Endothelial cell (in vitro differentiated cells): ENCODE measurements at regions not wholly inside any gene's neighbourhood (a gene's known extent, or its start where the extent isn't known, plus 50 kb on each side); places are given as distances from the start of the nearest gene placed in this dataset.

Experiments
- DNase-seq: peaks from one replicate; pipeline ENCODE4 v3.0.0; 2021; ENCODE audit warnings: low spot score
- H3K27ac Mint-ChIP-seq: one replicate; pipeline ENCODE4 v1.8.0; 2021; ENCODE audit warnings: mixed read lengths, inconsistent platforms; ENCODE audit not compliant: unreplicated experiment
- H3K27me3 Mint-ChIP-seq: one replicate; pipeline ENCODE4 v1.8.0; 2021; ENCODE audit warnings: mild to moderate bottlenecking, moderate library complexity, mixed read lengths, inconsistent platforms; ENCODE audit not compliant: unreplicated experiment
- H3K36me3 Mint-ChIP-seq: one replicate; pipeline ENCODE4 v1.8.0; 2021; ENCODE audit warnings: mild to moderate bottlenecking, low read depth, mixed read lengths, inconsistent platforms; ENCODE audit not compliant: unreplicated experiment
- H3K4me1 Mint-ChIP-seq: one replicate; pipeline ENCODE4 v1.8.0; 2021; ENCODE audit warnings: mild to moderate bottlenecking, mixed read lengths, inconsistent platforms; ENCODE audit not compliant: unreplicated experiment
- H3K4me3 Mint-ChIP-seq: one replicate; pipeline ENCODE4 v1.8.0; 2021; ENCODE audit warnings: mild to moderate bottlenecking, mixed read lengths, inconsistent platforms; ENCODE audit not compliant: unreplicated experiment
- H3K9me3 Mint-ChIP-seq: one replicate; pipeline ENCODE4 v1.8.0; 2021; ENCODE audit warnings: mixed read lengths, inconsistent platforms; ENCODE audit not compliant: unreplicated experiment
- CTCF ChIP-seq: fragments of 200-600 bp; sonication (generic); IDR thresholded peaks from one replicate; pipeline ENCODE4 v1.5.0; 2021; ENCODE audit warnings: antibody characterized with exemption; ENCODE audit not compliant: unreplicated experiment

- Mint-ChIP-seq H3K4me1 (no peaks in the 10 kb centered on the region), H3K9me3 (peaks cover 10% of the 10 kb centered on the region), H3K36me3 (peaks cover 3% of the 10 kb centered on the region), H3K27ac (no peak overlapping the region), H3K4me3 (no peak overlapping the region), H3K27me3 (peaks cover 7% of the 10 kb centered on the region)
- no peak for TF ChIP-seq CTCF
- DNase-seq, result no peak
Measured at GRCh38 chr20:17797161-17797560, 97.4 kb downstream of the BANF2 start.

- no peak for DNase-seq
- H3K27me3 Mint-ChIP-seq, result peaks cover 7% of the 10 kb centered on the region
- no peak overlapping the region for H3K27ac Mint-ChIP-seq
- H3K9me3 Mint-ChIP-seq, result peaks cover 10% of the 10 kb centered on the region
- no peak for TF ChIP-seq CTCF
- peaks cover 2% of the 10 kb centered on the region for H3K4me1 Mint-ChIP-seq
- peaks cover 3% of the 10 kb centered on the region for H3K36me3 Mint-ChIP-seq
- H3K4me3 Mint-ChIP-seq, result no peak overlapping the region
Measured at GRCh38 chr20:17796091-17796563, 96.4 kb downstream of the BANF2 start.

GRCh38 chr20:17795501-17796071 is 95.8 kb downstream of the BANF2 start:
- H3K36me3 Mint-ChIP-seq, result peaks cover 3% of the 10 kb centered on the region
- no peak overlapping the region for H3K4me3 Mint-ChIP-seq
- H3K9me3 Mint-ChIP-seq, result peaks cover 10% of the 10 kb centered on the region
- TF ChIP-seq CTCF, result no peak
- peaks cover 3% of the 10 kb centered on the region for H3K4me1 Mint-ChIP-seq
- H3K27me3 Mint-ChIP-seq, result peaks cover 7% of the 10 kb centered on the region
- no peak overlapping the region for H3K27ac Mint-ChIP-seq
- no peak for DNase-seq

- no peak for TF ChIP-seq CTCF
- Mint-ChIP-seq H3K36me3 (peaks cover 3% of the 10 kb centered on the region), H3K9me3 (peaks cover 4% of the 10 kb centered on the region), H3K27me3 (peaks cover 7% of the 10 kb centered on the region), H3K4me1 (peaks cover 3% of the 10 kb centered on the region), H3K4me3 (no peak overlapping the region), H3K27ac (no peak overlapping the region)
- DNase-seq, result no peak
Measured at GRCh38 chr20:17795003-17795402, 95.2 kb downstream of the BANF2 start.

GRCh38 chr20:17794400-17794799 is 94.6 kb downstream of the BANF2 start:
- H3K27me3 Mint-ChIP-seq, result peaks cover 5% of the 10 kb centered on the region
- peaks cover 3% of the 10 kb centered on the region for H3K4me1 Mint-ChIP-seq
- TF ChIP-seq CTCF, result no peak
- DNase-seq, result no peak
- no peaks in the 10 kb centered on the region for H3K9me3 Mint-ChIP-seq
- H3K4me3 Mint-ChIP-seq, result no peak overlapping the region
- H3K27ac Mint-ChIP-seq, result no peak overlapping the region
- peaks cover 3% of the 10 kb centered on the region for H3K36me3 Mint-ChIP-seq
